ENCODE measurements at regions not wholly inside any gene's neighbourhood (a gene's known extent, or its start where the extent isn't known, plus 50 kb on each side); places are given as distances from the start of the nearest gene placed in this dataset.

- no peak for DNase-seq
These were observed 95.6 kb upstream of the ZNF608 start for GRCh38 chr5:124841829-124842712.

GRCh38 chr5:124842725-124843595 is 96.5 kb upstream of the ZNF608 start:
- no peak for DNase-seq

GRCh38 chr5:124843596-124843899 is 97.1 kb upstream of the ZNF608 start:
- DNase-seq = no peak

GRCh38 chr5:124844371-124844920 is 98.0 kb upstream of the ZNF608 start:
- no peak for DNase-seq

GRCh38 chr5:124847907-124848306 is 101.5 kb upstream of the ZNF608 start:
- no peak for DNase-seq

- DNase-seq = no peak
These were observed 103.3 kb upstream of the ZNF608 start for GRCh38 chr5:124849774-124850173.

- DNase-seq = no peak
These were observed 110.3 kb upstream of the ZNF608 start for GRCh38 chr5:124856726-124857125.

GRCh38 chr5:124858612-124859011 is 112.2 kb upstream of the ZNF608 start:
- DNase-seq = no peak

GRCh38 chr5:124859027-124859426 is 112.6 kb upstream of the ZNF608 start:
- DNase-seq = no peak

- DNase-seq = no peak
These were observed 113.3 kb upstream of the ZNF608 start for GRCh38 chr5:124859556-124860290.

- no peak for DNase-seq
These were observed 113.8 kb upstream of the ZNF608 start for GRCh38 chr5:124860291-124860655.

- no peak for DNase-seq
These were observed 118.6 kb upstream of the ZNF608 start for GRCh38 chr5:124865066-124865465.

GRCh38 chr5:124865603-124866354 is 119.3 kb upstream of the ZNF608 start:
- DNase-seq = no peak

GRCh38 chr5:124866355-124867136 is 120.1 kb upstream of the ZNF608 start:
- no peak for DNase-seq

GRCh38 chr5:124867137-124867704 is 120.8 kb upstream of the ZNF608 start:
- DNase-seq = no peak

- DNase-seq = no peak
These were observed 122.2 kb upstream of the ZNF608 start for GRCh38 chr5:124868676-124869075.

GRCh38 chr5:124869426-124870033 is 123.1 kb upstream of the ZNF608 start:
- no peak for DNase-seq

- DNase-seq = no peak
These were observed 123.6 kb upstream of the ZNF608 start for GRCh38 chr5:124870070-124870469.

GRCh38 chr5:124871303-124871702 is 124.9 kb upstream of the ZNF608 start:
- no peak for DNase-seq

GRCh38 chr5:124872086-124872485 is 125.6 kb upstream of the ZNF608 start:
- no peak for DNase-seq

GRCh38 chr5:124872615-124873014 is 126.2 kb upstream of the ZNF608 start:
- no peak for DNase-seq
